Colonic mucosa (tissue), 4 donors: ENCODE measurements at regions not wholly inside any gene's neighbourhood (a gene's known extent, or its start where the extent isn't known, plus 50 kb on each side); places are given as distances from the start of the nearest gene placed in this dataset.

Experiments
- DNase-seq: peaks from one replicate; pipeline ENCODE4 v3.0.0-alpha.2; 2020
- H3K27ac ChIP-seq: fragments of 200-600 bp; one replicate; pipeline ENCODE4 v1.8.0; 2021
- H3K27me3 ChIP-seq: fragments of 200-600 bp; one replicate; pipeline ENCODE4 v1.8.0; 2021
- H3K36me3 ChIP-seq: fragments of 200-600 bp; one replicate; pipeline ENCODE4 v1.8.0; 2021
- H3K4me1 ChIP-seq: fragments of 200-600 bp; one replicate; pipeline ENCODE4 v1.8.0; 2021; ENCODE audit warnings: mild to moderate bottlenecking
- H3K4me3 ChIP-seq: fragments of 200-600 bp; one replicate; pipeline ENCODE4 v1.8.0; 2021
- H3K9ac ChIP-seq, 2 donors: one replicate each; pipeline ENCODE4 v1.7.0; 2013; ENCODE audit warnings: control low read depth in 2 of 2, low read depth in 2 of 2, low read length in 2 of 2
- H3K9me3 ChIP-seq: fragments of 200-600 bp; one replicate; pipeline ENCODE4 v1.8.0; 2021
- CTCF ChIP-seq: fragments of 200-600 bp; IDR thresholded peaks from one replicate; pipeline ENCODE4 v1.8.0; 2022; ENCODE audit warnings: antibody characterized with exemption, mild to moderate bottlenecking
- intact Hi-C: fragments of 100-400 bp; cut with DNase I; formaldehyde crosslinking; loops from one replicate; pipeline ENCODE4 v1.14.1; 2022
- donor health status: healthy.
- donor health status: DM: no; HTN: no; CAD: no.
- donor health status: DM: no; HTN: no; CAD: no.

GRCh38 chr6:10276660-10277287 is 138.1 kb downstream of the TFAP2A start:
- no peak for DNase-seq
- Histone ChIP-seq H3K27ac (no peak overlapping the region), H3K4me1 (no peaks in the 10 kb centered on the region), H3K36me3 (no peaks in the 10 kb centered on the region), H3K9ac (no peak overlapping the region), H3K4me3 (no peak overlapping the region), H3K9me3 (no peaks in the 10 kb centered on the region), H3K27me3 (no peaks in the 10 kb centered on the region)
- intact Hi-C loops = no loop called here
- TF ChIP-seq CTCF = no peak

DNA sequence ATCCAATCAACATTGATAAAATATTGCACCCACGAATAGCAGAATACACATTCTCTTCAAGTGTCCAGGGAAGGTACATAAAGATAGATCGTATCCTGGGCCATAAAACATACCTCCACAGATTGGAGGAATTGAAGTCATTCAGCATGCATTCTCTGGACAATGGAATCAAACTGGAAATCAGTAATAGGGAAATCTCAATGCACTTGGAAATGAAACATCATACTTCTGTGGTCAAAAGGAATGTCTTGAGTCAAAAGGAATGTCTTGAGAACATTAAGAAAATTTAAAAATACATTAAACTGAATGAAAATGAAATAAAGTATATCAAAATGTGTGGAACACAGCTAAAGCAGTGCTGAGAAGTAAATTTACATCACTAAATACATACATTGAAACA is 138.8 kb downstream of the TFAP2A start:
- Histone ChIP-seq H3K27me3 (no peaks in the 10 kb centered on the region), H3K36me3 (no peaks in the 10 kb centered on the region), H3K9ac (no peak overlapping the region), H3K4me3 (no peak overlapping the region), H3K4me1 (no peaks in the 10 kb centered on the region), H3K9me3 (no peaks in the 10 kb centered on the region), H3K27ac (no peak overlapping the region)
- TF ChIP-seq CTCF = no peak
- DNase-seq = no peak
- intact Hi-C loops = no loop called here

DNA sequence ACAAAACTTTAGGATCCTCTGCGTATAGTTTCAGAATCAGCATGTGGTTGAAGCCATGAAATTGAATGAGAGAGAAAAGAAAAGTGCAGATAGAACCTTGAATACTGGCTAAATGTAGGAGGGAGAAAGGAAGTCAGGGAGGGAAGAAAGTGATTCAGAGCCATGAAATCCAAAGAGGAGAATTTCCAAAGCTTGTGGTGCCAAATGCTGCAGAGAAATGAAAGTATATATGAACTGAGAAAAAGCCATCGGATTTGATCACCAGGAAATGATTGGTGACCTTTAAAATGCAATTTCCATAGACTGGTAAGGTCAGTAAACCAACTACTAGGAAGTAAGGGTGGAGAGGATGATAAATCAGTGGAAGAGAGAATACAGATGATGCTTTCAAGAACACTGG is 142.3 kb downstream of the TFAP2A start:
- no peaks in the 10 kb centered on the region for H3K9me3 ChIP-seq
- intact Hi-C loops = no loop called here
- no peak for TF ChIP-seq CTCF
- no peak overlapping the region for H3K27ac ChIP-seq
- no peaks in the 10 kb centered on the region for H3K27me3 ChIP-seq
- no peak for DNase-seq
- no peaks in the 10 kb centered on the region for H3K4me1 ChIP-seq
- no peaks in the 10 kb centered on the region for H3K36me3 ChIP-seq
- no peak overlapping the region for H3K4me3 ChIP-seq
- no peak overlapping the region for H3K9ac ChIP-seq

DNA sequence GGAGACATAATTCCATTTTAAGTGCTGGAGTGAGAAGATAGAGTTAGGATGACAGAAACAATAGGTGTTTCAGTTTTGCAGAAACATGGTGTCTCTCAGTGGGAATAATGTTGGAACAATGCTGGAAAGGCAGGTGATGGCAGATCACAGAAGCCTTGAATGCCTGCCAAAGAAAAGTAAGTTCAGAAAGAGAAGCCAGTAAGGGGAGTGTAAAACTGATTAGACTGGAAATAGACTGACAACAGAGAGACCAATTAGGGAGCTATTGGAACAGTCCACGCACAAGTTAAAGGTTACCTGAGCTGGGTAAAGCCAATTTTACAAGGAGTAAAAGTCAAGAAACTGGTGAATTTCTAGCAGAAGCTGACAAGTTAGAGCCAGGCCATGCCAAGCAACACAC is 142.9 kb downstream of the TFAP2A start:
- Histone ChIP-seq H3K9me3 (no peaks in the 10 kb centered on the region), H3K27me3 (no peaks in the 10 kb centered on the region), H3K9ac (no peak overlapping the region), H3K4me3 (no peak overlapping the region), H3K4me1 (no peaks in the 10 kb centered on the region), H3K27ac (no peak overlapping the region), H3K36me3 (no peaks in the 10 kb centered on the region)
- intact Hi-C loops = no loop called here
- TF ChIP-seq CTCF = no peak
- DNase-seq = no peak

GRCh38 chr6:10269814-10270472 is 144.9 kb downstream of the TFAP2A start:
- H3K9me3 ChIP-seq = no peaks in the 10 kb centered on the region
- no peaks in the 10 kb centered on the region for H3K4me1 ChIP-seq
- no peaks in the 10 kb centered on the region for H3K27me3 ChIP-seq
- H3K27ac ChIP-seq = no peak overlapping the region
- no peaks in the 10 kb centered on the region for H3K36me3 ChIP-seq
- no peak overlapping the region for H3K4me3 ChIP-seq
- no peak overlapping the region for H3K9ac ChIP-seq
- TF ChIP-seq CTCF = no peak
- intact Hi-C loops = no loop called here
- no peak for DNase-seq
